B cell (primary cell): ENCODE measurements at regions not wholly inside any gene's neighbourhood (a gene's known extent, or its start where the extent isn't known, plus 50 kb on each side); places are given as distances from the start of the nearest gene placed in this dataset.

Experiments
- ATAC-seq: fragments of 200-7000 bp; cut with Tn5 transposase; one replicate; pipeline ENCODE4 v1.10.0; 2021; ENCODE audit warnings: low read depth, mild to moderate bottlenecking, moderate number of reproducible peaks, moderate library complexity
- CTCF ChIA-PET: fragments of 350-600 bp; sonication (Branson Sonifier 250); formaldehyde crosslinking; loops from one replicate; lab custom pipeline; 2021; ENCODE audit warnings: antibody characterized with exemption, inconsistent platforms; lab: Charles Lee
- POLR2A ChIA-PET: fragments of 350-600 bp; sonication (Branson Sonifier 250); formaldehyde crosslinking; loops from one replicate; lab custom pipeline; 2021; ENCODE audit warnings: antibody characterized with exemption; lab: Charles Lee
- DNase-seq: peaks from one replicate; pipeline ENCODE4 v3.0.0; 2013
- H2AFZ ChIP-seq: 2 replicates; pipeline ENCODE4 v1.6.1; 2012; ENCODE audit warnings: mild to moderate bottlenecking, low read depth, low read length; ENCODE audit not compliant: insufficient read depth, poor library complexity, severe bottlenecking
- H3K27ac ChIP-seq, 2 donors: 1 replicate in 1 of 2; 2 replicates in 1 of 2; pipeline ENCODE4 v1.5.1; 2012 to 2013; ENCODE audit warnings: low read length in 2 of 2, mild to moderate bottlenecking in 2 of 2, moderate library complexity in 1 of 2
- H3K27me3 ChIP-seq, 4 experiments: fragments of 200-600 bp in 1 of 4; sonication (generic) in 1 of 4; replicated peaks in 1 of 4; 1 replicate in 2 of 4; 2 replicates in 2 of 4; pipeline versions ENCODE4 v1.6.1 to v1.7.0; 2013 to 2016; ENCODE audit warnings: low read length in 3 of 4, mild to moderate bottlenecking in 2 of 4, mixed read lengths in 1 of 4, moderate library complexity in 1 of 4; ENCODE audit not compliant: insufficient read depth in 4 of 4, control insufficient read depth in 3 of 4; ENCODE audit errors: control extremely low read depth in 1 of 4
- H3K36me3 ChIP-seq, 2 experiments: replicated peaks in 1 of 2; 1 replicate in 1 of 2; 2 replicates in 1 of 2; pipeline versions ENCODE4 v1.6.1 to v1.7.1; 2013; ENCODE audit warnings: low read length in 1 of 2; ENCODE audit not compliant: insufficient read depth in 2 of 2, control insufficient read depth in 1 of 2; ENCODE audit errors: control extremely low read depth in 1 of 2, extremely low read depth in 1 of 2
- H3K4me1 ChIP-seq, 2 donors: fragments of 200-600 bp in 1 of 2; sonication (generic) in 1 of 2; 1 replicate in 1 of 2; 2 replicates in 1 of 2; pipeline versions ENCODE4 v1.5.1 to v1.6.1; 2013 to 2017; ENCODE audit warnings: low read length in 2 of 2; ENCODE audit not compliant: control insufficient read depth in 2 of 2, insufficient read depth in 2 of 2
- H3K4me2 ChIP-seq: replicated peaks from 2 replicates; pipeline ENCODE3; 2012; ENCODE audit warnings: mild to moderate bottlenecking, low read depth, low read length; ENCODE audit not compliant: poor library complexity, severe bottlenecking
- H3K4me3 ChIP-seq, 5 experiments: fragments of 200-600 bp in 1 of 5; sonication (generic) in 1 of 5; 1 replicate in 3 of 5; 2 replicates in 2 of 5; pipeline versions ENCODE4 v1.5.1 to v1.7.0; 2011 to 2016; ENCODE audit warnings: low read length in 4 of 5, mild to moderate bottlenecking in 4 of 5, low read depth in 2 of 5, control low read depth in 1 of 5, moderate library complexity in 1 of 5; ENCODE audit not compliant: insufficient read depth in 1 of 5; ENCODE audit errors: control extremely low read depth in 1 of 5, extremely low read depth in 1 of 5
- H3K79me2 ChIP-seq: fragments of 200-600 bp; sonication (generic); one replicate; pipeline ENCODE4 v1.6.0; 2016; ENCODE audit warnings: low read length; ENCODE audit not compliant: control insufficient read depth, insufficient read depth
- H3K9ac ChIP-seq: fragments of 200-600 bp; sonication (generic); 2 replicates; pipeline ENCODE4 v1.6.1; 2017; ENCODE audit warnings: mild to moderate bottlenecking, low read length, moderate library complexity
- H3K9me3 ChIP-seq, 3 donors: one replicate each; pipeline versions ENCODE4 v1.6.1 to v1.7.1; 2013; ENCODE audit warnings: low read length in 2 of 3; ENCODE audit not compliant: control insufficient read depth in 2 of 3, insufficient read depth in 1 of 3; ENCODE audit errors: control extremely low read depth in 1 of 3
- H4K20me1 ChIP-seq: 2 replicates; pipeline ENCODE4 v1.6.0; 2012; ENCODE audit warnings: mild to moderate bottlenecking, low read length; ENCODE audit not compliant: insufficient read depth, control insufficient read depth, poor library complexity, severe bottlenecking
- H3K27ac Mint-ChIP-seq: one replicate; pipeline ENCODE4 v1.8.0; 2021; ENCODE audit warnings: mixed read lengths
- H3K27me3 Mint-ChIP-seq: one replicate; pipeline ENCODE4 v1.8.0; 2021; ENCODE audit warnings: mixed read lengths
- H3K4me1 Mint-ChIP-seq: one replicate; pipeline ENCODE4 v1.8.0; 2021; ENCODE audit warnings: mixed read lengths
- H3K4me3 Mint-ChIP-seq: one replicate; pipeline ENCODE4 v1.8.0; 2021; ENCODE audit warnings: mixed read lengths
- H3K9me3 Mint-ChIP-seq: one replicate; pipeline ENCODE4 v1.8.0; 2022; ENCODE audit warnings: mixed read lengths; ENCODE audit not compliant: insufficient read depth
- EZH2 ChIP-seq: IDR thresholded peaks from 2 replicates; pipeline ENCODE4 v1.6.1; 2012; ENCODE audit warnings: borderline replicate concordance, low read depth, mild to moderate bottlenecking, moderate library complexity, low read length; ENCODE audit not compliant: insufficient read depth, poor library complexity, severe bottlenecking
- WGBS: methylation state at CpG from one replicate; pipeline ENCODE4 v1.1.5; 2013; ENCODE audit warnings: missing lambda C conversion rate; ENCODE audit not compliant: insufficient coverage; 5-methylcytosine and 5-hydroxymethylcytosine counted together
- intact Hi-C: fragments of 100-400 bp; cut with micrococcal nuclease; formaldehyde crosslinking; loops from one replicate; pipeline ENCODE4 v1.10.0; 2022
- TF ChIP-seq, protein P1 (sequence below): fragments of 200-600 bp; IDR thresholded peaks from one replicate; pipeline ENCODE4 v1.8.0; 2022; ENCODE audit warnings: antibody characterized with exemption, mild to moderate bottlenecking

DNA sequence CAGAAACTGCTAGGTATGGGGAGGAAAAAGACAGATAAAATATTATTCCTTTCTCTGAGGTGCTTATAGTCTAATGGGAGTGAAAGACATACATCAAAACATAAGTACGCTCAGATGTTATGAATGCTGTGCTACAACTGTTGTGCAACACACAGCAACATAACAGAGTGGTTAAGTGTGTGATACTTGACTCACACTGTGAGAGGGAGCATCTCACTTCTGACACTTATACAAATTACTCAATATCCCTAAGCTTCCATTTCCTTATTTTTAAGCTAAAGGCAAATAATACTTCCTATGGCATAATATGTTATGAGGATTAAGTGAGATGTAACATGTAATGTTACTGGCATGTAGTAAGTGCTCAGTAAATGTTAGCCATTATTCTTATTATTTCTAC, 110.6 kb upstream of the FER start:
- POLR2A ChIA-PET = no interaction called here
- H3K4me3 ChIP-seq = no peak overlapping the region
- DNase-seq (no peak), ATAC-seq (no peak)
- intact Hi-C loops = no loop called here
- H4K20me1 ChIP-seq = no peaks in the 10 kb centered on the region
- Mint-ChIP-seq H3K9me3 (no peaks in the 10 kb centered on the region), H3K4me3 (no peak overlapping the region), H3K4me1 (peaks cover under 1% of the 10 kb centered on the region), H3K27ac (no peak overlapping the region), H3K27me3 (peaks cover 11% of the 10 kb centered on the region)
- H3K36me3 ChIP-seq = no peaks in the 10 kb centered on the region
- TF ChIP-seq EZH2 = no peak
- TF ChIP-seq, protein P1, sequence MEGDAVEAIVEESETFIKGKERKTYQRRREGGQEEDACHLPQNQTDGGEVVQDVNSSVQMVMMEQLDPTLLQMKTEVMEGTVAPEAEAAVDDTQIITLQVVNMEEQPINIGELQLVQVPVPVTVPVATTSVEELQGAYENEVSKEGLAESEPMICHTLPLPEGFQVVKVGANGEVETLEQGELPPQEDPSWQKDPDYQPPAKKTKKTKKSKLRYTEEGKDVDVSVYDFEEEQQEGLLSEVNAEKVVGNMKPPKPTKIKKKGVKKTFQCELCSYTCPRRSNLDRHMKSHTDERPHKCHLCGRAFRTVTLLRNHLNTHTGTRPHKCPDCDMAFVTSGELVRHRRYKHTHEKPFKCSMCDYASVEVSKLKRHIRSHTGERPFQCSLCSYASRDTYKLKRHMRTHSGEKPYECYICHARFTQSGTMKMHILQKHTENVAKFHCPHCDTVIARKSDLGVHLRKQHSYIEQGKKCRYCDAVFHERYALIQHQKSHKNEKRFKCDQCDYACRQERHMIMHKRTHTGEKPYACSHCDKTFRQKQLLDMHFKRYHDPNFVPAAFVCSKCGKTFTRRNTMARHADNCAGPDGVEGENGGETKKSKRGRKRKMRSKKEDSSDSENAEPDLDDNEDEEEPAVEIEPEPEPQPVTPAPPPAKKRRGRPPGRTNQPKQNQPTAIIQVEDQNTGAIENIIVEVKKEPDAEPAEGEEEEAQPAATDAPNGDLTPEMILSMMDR = no peak
- no CpG with 5 or more reads among the region's 1 CpG for WGBS
- H2AFZ ChIP-seq = no peak overlapping the region
- no peaks in the 10 kb centered on the region for H3K79me2 ChIP-seq
- CTCF ChIA-PET = no interaction called here
- H3K27ac ChIP-seq = no peak overlapping the region
- peaks cover 0 to 2% of the 10 kb centered on the region in 2 donors for H3K4me1 ChIP-seq
- H3K9ac ChIP-seq = no peak overlapping the region
- H3K9me3 ChIP-seq = no peaks in the 10 kb centered on the region
- H3K27me3 ChIP-seq = peaks cover 0 to 4% (median 0%) of the 10 kb centered on the region in 4 experiments
- no peak overlapping the region for H3K4me2 ChIP-seq

DNA sequence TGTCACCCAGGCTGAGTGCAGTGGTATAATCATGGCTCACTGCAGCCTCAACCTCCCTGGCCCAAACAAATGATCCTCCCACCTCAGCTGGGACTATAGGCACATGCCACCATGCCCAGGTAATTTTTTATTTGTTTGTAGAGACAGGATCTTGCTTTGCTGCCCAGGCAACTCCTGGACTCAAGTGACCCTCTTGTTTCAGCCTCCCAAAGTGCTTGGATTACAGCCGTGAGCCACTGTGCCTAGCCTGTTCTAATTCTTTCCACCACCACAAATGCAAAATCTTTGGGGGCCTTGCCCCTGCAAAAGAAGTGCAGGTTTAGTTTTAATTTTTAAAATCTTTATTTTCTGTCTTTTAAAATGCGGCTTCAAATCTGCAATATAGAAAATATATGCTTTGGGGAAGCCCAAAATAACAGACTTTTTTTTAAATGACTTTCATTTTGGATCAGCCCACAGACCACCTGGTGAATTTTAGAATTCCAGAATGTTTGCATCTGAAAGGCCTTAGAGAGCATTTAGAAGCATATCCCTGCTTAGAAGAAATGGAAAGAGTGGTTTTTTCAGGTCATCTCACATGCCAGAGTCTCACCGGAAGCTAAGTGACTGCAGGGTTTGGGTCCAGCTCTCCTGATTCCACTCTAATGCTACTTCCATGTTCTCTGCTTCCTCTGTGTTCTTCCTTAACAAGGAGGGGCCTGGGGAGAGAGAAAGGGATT, 111.4 kb upstream of the FER start:
- Histone ChIP-seq H4K20me1 (no peaks in the 10 kb centered on the region), H3K9ac (no peak overlapping the region), H3K4me2 (no peak overlapping the region), H3K27me3 (no peaks in the 10 kb centered on the region), H3K36me3 (no peaks in the 10 kb centered on the region), H3K27ac (no peak overlapping the region), H3K79me2 (no peaks in the 10 kb centered on the region), H3K4me3 (no peak overlapping the region), H3K9me3 (no peaks in the 10 kb centered on the region), H3K4me1 (no peaks in the 10 kb centered on the region), H2AFZ (no peak overlapping the region)
- peaks cover 4% of the 10 kb centered on the region for H3K27me3 Mint-ChIP-seq
- ATAC-seq = no peak
- no peaks in the 10 kb centered on the region for H3K4me1 Mint-ChIP-seq
- ChIA-PET CTCF (no interaction called here), POLR2A (no interaction called here)
- intact Hi-C loops = no loop called here
- DNase-seq = no peak
- H3K9me3 Mint-ChIP-seq = no peaks in the 10 kb centered on the region
- TF ChIP-seq EZH2 = no peak
- TF ChIP-seq, protein P1 = no peak
- H3K4me3 Mint-ChIP-seq = no peak overlapping the region
- 100% methylated on average over 1 of the region's 3 CpGs for WGBS
- H3K27ac Mint-ChIP-seq = no peak overlapping the region
